ENCODE measurements at regions not wholly inside any gene's neighbourhood (a gene's known extent, or its start where the extent isn't known, plus 50 kb on each side); places are given as distances from the start of the nearest gene placed in this dataset.

GRCh38 chr21:27466140-27466539 is 499.3 kb upstream of the ADAMTS5 start:
- no peak for TF ChIP-seq CTCF (conservative IDR thresholded peaks at IDR 0.05; ENCODE audit: low read depth)
- no peak for DNase-seq (ENCODE audit: low spot score)
- ChIA-PET CTCF (no interaction called here), POLR2A (ENCODE audit: low non-redundant PET) (no interaction called here)
- H3K27ac ChIP-seq, result no peak overlapping the region

GRCh38 chr21:27464648-27465047 is 497.8 kb upstream of the ADAMTS5 start:
- no peak for TF ChIP-seq CTCF (conservative IDR thresholded peaks at IDR 0.05; ENCODE audit: low read depth)
- POLR2A ChIA-PET (ENCODE audit: low non-redundant PET), result no interaction called here
- H3K27ac ChIP-seq, result no peak overlapping the region
- DNase-seq (ENCODE audit: low spot score), result no peak
- CTCF ChIA-PET, result no interaction called here

GRCh38 chr21:27462726-27463125 is 495.8 kb upstream of the ADAMTS5 start:
- no peak for DNase-seq (ENCODE audit: low spot score)
- no peak for TF ChIP-seq CTCF (conservative IDR thresholded peaks at IDR 0.05; ENCODE audit: low read depth)
- ChIA-PET CTCF (no interaction called here), POLR2A (ENCODE audit: low non-redundant PET) (no interaction called here)
- H3K27ac ChIP-seq, result no peak overlapping the region

GRCh38 chr21:27454234-27454633 is 487.3 kb upstream of the ADAMTS5 start:
- TF ChIP-seq CTCF (conservative IDR thresholded peaks at IDR 0.05; ENCODE audit: low read depth), result no peak
- no peak for DNase-seq (ENCODE audit: low spot score)
- ChIA-PET CTCF (interaction anchor here (0.7 kb wide), 1 partner anchor 51 kb away, joined by 3 read pairs; no protein-coding TSS in a partner anchor), POLR2A (ENCODE audit: low non-redundant PET) (no interaction called here)
- no peak overlapping the region for H3K27ac ChIP-seq

- TF ChIP-seq CTCF (conservative IDR thresholded peaks at IDR 0.05; ENCODE audit: low read depth), result no peak
- no peak overlapping the region for H3K27ac ChIP-seq
- POLR2A ChIA-PET (ENCODE audit: low non-redundant PET), result no interaction called here
- CTCF ChIA-PET, result interaction anchor here (0.7 kb wide), 1 partner anchor 212 kb away, joined by 4 read pairs; no protein-coding TSS in a partner anchor
- no peak for DNase-seq (ENCODE audit: low spot score)
Observed at GRCh38 chr21:27451116-27451515, 484.2 kb upstream of the ADAMTS5 start.

GRCh38 chr21:27450216-27450615 is 483.3 kb upstream of the ADAMTS5 start:
- TF ChIP-seq CTCF (conservative IDR thresholded peaks at IDR 0.05; ENCODE audit: low read depth), result no peak
- DNase-seq (ENCODE audit: low spot score), result no peak
- CTCF ChIA-PET, result no interaction called here
- H3K27ac ChIP-seq, result no peak overlapping the region
- POLR2A ChIA-PET (ENCODE audit: low non-redundant PET), result no interaction called here

GRCh38 chr21:27448960-27449359 is 482.1 kb upstream of the ADAMTS5 start:
- no peak for DNase-seq (ENCODE audit: low spot score)
- CTCF ChIA-PET, result no interaction called here
- no peak overlapping the region for H3K27ac ChIP-seq
- POLR2A ChIA-PET (ENCODE audit: low non-redundant PET), result no interaction called here
- no peak for TF ChIP-seq CTCF (conservative IDR thresholded peaks at IDR 0.05; ENCODE audit: low read depth)

Data from RWPE1 (cell line).